Large intestine (tissue), 3 donors: ENCODE measurements at regions not wholly inside any gene's neighbourhood (a gene's known extent, or its start where the extent isn't known, plus 50 kb on each side); places are given as distances from the start of the nearest gene placed in this dataset.
"Not testable (repeated sequence)": the region's sequence is repeated elsewhere in the genome, so short reads cannot be mapped to it uniquely, and the experiment has no call there.

ENCODE experiments used
- DNase-seq, 2 donors: peaks; one replicate each; pipeline versions ENCODE4 v3.0.0 to v3.0.0-alpha.2; 2013
- H3K27ac ChIP-seq: one replicate; pipeline ENCODE4 v1.5.1; 2013; ENCODE audit warnings: low read length
- H3K27me3 ChIP-seq: 2 replicates; pipeline ENCODE4 v1.6.1; 2013; ENCODE audit warnings: low read length; ENCODE audit not compliant: control insufficient read depth, insufficient read depth
- H3K36me3 ChIP-seq: 2 replicates; pipeline ENCODE4 v1.6.1; 2013; ENCODE audit warnings: low read length; ENCODE audit not compliant: control insufficient read depth, insufficient read depth
- H3K4me1 ChIP-seq: one replicate; pipeline ENCODE4 v1.6.1; 2013; ENCODE audit warnings: low read length; ENCODE audit not compliant: control insufficient read depth, insufficient read depth
- H3K4me3 ChIP-seq: one replicate; pipeline ENCODE4 v1.5.1; 2013; ENCODE audit warnings: low read length
- H3K9me3 ChIP-seq: one replicate; pipeline ENCODE4 v1.6.1; 2013; ENCODE audit warnings: mild to moderate bottlenecking, low read depth, low read length, moderate library complexity; ENCODE audit not compliant: control insufficient read depth
- WGBS: methylation state at CpG from one replicate; pipeline ENCODE4 v1.1.5; 2013; ENCODE audit warnings: low lambda C conversion rate; ENCODE audit not compliant: insufficient coverage; 5-methylcytosine and 5-hydroxymethylcytosine counted together

- Histone ChIP-seq H3K9me3 (no peaks in the 10 kb centered on the region), H3K4me1 (no peaks in the 10 kb centered on the region), H3K36me3 (no peaks in the 10 kb centered on the region), H3K4me3 (no peak overlapping the region), H3K27ac (no peak overlapping the region), H3K27me3 (no peaks in the 10 kb centered on the region)
- 80% methylated on average over 1 of the region's 1 CpG for WGBS
- DNase-seq: no peak
Observed at GRCh38 chr1:186775881-186776560, 52.7 kb upstream of the PLA2G4A start.

GRCh38 chr1:186775036-186775435 is 53.7 kb upstream of the PLA2G4A start:
- H3K9me3 ChIP-seq: no peaks in the 10 kb centered on the region
- no peak overlapping the region for H3K27ac ChIP-seq
- no peaks in the 10 kb centered on the region for H3K4me1 ChIP-seq
- DNase-seq: no peak
- 91% methylated on average over 2 of the region's 2 CpGs for WGBS
- H3K36me3 ChIP-seq: no peaks in the 10 kb centered on the region
- no peak overlapping the region for H3K4me3 ChIP-seq
- H3K27me3 ChIP-seq: no peaks in the 10 kb centered on the region

DNA sequence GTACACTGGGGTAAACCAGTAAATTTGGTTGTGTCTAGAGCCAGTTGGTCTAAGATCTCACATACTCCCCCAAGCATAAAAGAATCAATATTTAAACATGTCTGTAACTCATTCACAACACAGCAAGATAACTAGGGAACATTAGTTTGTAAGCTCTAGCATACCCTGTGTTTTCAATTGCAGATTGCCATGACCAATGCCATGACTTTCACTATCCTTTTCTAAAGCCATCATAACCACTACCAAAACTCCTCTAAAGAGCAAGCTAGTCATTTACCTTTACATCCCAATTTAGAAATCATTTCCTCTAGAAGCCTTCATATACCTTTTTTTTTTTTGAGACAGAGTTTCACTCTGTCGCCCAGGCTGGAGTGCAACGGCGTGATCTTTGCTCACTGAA is 56.5 kb upstream of the PLA2G4A start:
- Histone ChIP-seq H3K36me3 (no peaks in the 10 kb centered on the region), H3K4me3 (no peak overlapping the region), H3K27me3 (no peaks in the 10 kb centered on the region), H3K27ac (no peak overlapping the region), H3K9me3 (no peaks in the 10 kb centered on the region), H3K4me1 (no peaks in the 10 kb centered on the region)
- DNase-seq: no peak
- no CpG with 5 or more reads among the region's 3 CpGs for WGBS

GRCh38 chr1:186770421-186770820 is 58.3 kb upstream of the PLA2G4A start:
- H3K27me3 ChIP-seq: no peaks in the 10 kb centered on the region
- no peak overlapping the region for H3K4me3 ChIP-seq
- no peak for DNase-seq
- no peak overlapping the region for H3K27ac ChIP-seq
- H3K4me1 ChIP-seq: no peaks in the 10 kb centered on the region
- 83% methylated on average over 1 of the region's 1 CpG for whole genome bisulfite sequencing
- no peaks in the 10 kb centered on the region for H3K36me3 ChIP-seq
- no peaks in the 10 kb centered on the region for H3K9me3 ChIP-seq

DNA sequence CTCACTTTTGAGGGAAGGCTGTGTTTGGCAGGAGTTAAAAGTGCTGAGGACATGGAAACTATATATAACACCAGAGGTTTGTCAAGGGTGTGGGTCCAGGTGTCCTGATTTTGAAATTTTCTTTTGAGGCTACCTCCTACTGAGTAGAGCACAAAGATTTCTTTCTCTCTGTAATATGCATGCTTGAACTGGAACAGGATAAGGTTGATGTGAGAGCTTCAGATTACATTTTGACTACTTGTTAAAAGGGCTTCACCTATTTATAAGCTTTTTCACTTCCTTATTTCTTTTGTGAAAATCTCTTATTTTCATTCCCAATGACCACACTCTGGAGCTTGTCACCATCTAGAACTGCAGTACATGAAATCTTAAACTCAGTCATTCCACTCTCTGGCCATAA is 59.8 kb upstream of the PLA2G4A start:
- Histone ChIP-seq H3K27me3 (no peaks in the 10 kb centered on the region), H3K27ac (no peak overlapping the region), H3K36me3 (no peaks in the 10 kb centered on the region), H3K9me3 (no peaks in the 10 kb centered on the region), H3K4me1 (no peaks in the 10 kb centered on the region), H3K4me3 (no peak overlapping the region)
- DNase-seq: no peak

DNA sequence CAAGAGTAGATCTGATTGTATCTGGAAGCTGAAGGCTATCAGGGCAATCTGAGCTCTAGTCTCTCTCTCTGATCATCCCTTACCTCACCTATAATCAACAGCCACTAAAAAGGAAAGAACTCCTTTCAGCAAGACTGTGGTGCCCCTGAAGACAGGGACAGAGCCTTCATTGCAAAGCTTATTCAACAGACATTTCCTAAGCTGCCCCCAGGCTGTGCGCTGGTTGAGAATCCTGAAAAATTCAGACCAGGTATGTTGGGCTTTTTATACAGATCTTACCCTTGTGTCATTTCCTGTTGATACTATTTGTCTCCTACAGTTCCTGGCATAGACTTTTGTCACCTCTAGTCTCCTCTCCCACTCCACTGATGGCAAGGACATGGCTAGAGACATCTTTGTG is 63.3 kb upstream of the PLA2G4A start:
- no peaks in the 10 kb centered on the region for H3K4me1 ChIP-seq
- no peaks in the 10 kb centered on the region for H3K36me3 ChIP-seq
- no peaks in the 10 kb centered on the region for H3K27me3 ChIP-seq
- no peak overlapping the region for H3K4me3 ChIP-seq
- no peak for DNase-seq
- no peaks in the 10 kb centered on the region for H3K9me3 ChIP-seq
- H3K27ac ChIP-seq: no peak overlapping the region
- WGBS: 100% methylated on average over 1 of the region's 1 CpG

DNA sequence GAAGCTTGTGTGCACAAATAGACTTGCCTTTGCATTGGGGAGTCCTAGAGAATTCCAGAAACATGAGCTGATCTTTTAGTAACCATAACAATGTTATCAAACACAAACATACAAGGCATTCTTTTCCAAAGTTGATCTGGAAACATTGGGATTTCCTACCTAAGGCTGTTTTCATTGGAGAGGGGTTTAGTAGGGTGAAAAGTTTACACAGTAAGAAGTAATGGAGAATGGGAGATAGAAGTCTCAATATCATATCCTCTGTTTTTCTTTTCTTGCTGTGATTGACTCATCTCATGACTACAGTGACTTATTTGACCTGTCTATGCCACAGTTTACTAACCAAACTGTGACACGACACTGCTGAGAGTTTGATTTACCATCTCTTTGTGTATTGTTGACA is 65.6 kb upstream of the PLA2G4A start:
- no peaks in the 10 kb centered on the region for H3K4me1 ChIP-seq
- DNase-seq: peak; percentile 5 to 10
- H3K9me3 ChIP-seq: no peaks in the 10 kb centered on the region
- no CpG with 5 or more reads among the region's 1 CpG for WGBS
- H3K27me3 ChIP-seq: no peaks in the 10 kb centered on the region
- H3K27ac ChIP-seq: no peak overlapping the region
- H3K4me3 ChIP-seq: no peak overlapping the region
- no peaks in the 10 kb centered on the region for H3K36me3 ChIP-seq

GRCh38 chr1:186762653-186763052 is 66.1 kb upstream of the PLA2G4A start:
- DNase-seq: no peak
- Histone ChIP-seq H3K9me3 (no peaks in the 10 kb centered on the region), H3K4me1 (no peaks in the 10 kb centered on the region), H3K27ac (no peak overlapping the region), H3K27me3 (no peaks in the 10 kb centered on the region), H3K36me3 (no peaks in the 10 kb centered on the region), H3K4me3 (no peak overlapping the region)

GRCh38 chr1:186761358-186761757 is 67.4 kb upstream of the PLA2G4A start:
- Histone ChIP-seq H3K27me3 (no peaks in the 10 kb centered on the region), H3K4me1 (no peaks in the 10 kb centered on the region), H3K4me3 (no peak overlapping the region), H3K36me3 (no peaks in the 10 kb centered on the region), H3K9me3 (no peaks in the 10 kb centered on the region), H3K27ac (no peak overlapping the region)
- no peak for DNase-seq

GRCh38 chr1:186760446-186760845 is 68.3 kb upstream of the PLA2G4A start:
- DNase-seq: no peak
- WGBS: no CpG with 5 or more reads among the region's 1 CpG

GRCh38 chr1:186758896-186759606 is 69.7 kb upstream of the PLA2G4A start:
- H3K27me3 ChIP-seq, H3K4me1 ChIP-seq, H3K9me3 ChIP-seq, H3K4me3 ChIP-seq, H3K27ac ChIP-seq, H3K36me3 ChIP-seq: not testable (repeated sequence)
- DNase-seq: peak; percentile 49 to 57
- no CpG with 5 or more reads among the region's 8 CpGs for WGBS

More at GRCh38 chr1:186760446-186760845, 68.3 kb upstream of the PLA2G4A start:
- Histone ChIP-seq H3K27me3 (no peaks in the 10 kb centered on the region), H3K9me3 (no peaks in the 10 kb centered on the region), H3K36me3 (no peaks in the 10 kb centered on the region), H3K4me3 (no peak overlapping the region), H3K27ac (no peak overlapping the region), H3K4me1 (no peaks in the 10 kb centered on the region)
